Iris pigment epithelial cell (primary cell): ENCODE measurements at regions not wholly inside any gene's neighbourhood (a gene's known extent, or its start where the extent isn't known, plus 50 kb on each side); places are given as distances from the start of the nearest gene placed in this dataset.

Source experiments
- DNase-seq: peaks from one replicate; pipeline ENCODE4 v3.0.0-alpha.2; 2011; ENCODE audit warnings: low read depth

- DNase-seq, result no peak
Measured at GRCh38 chr14:99062216-99062615, 209.8 kb downstream of the BCL11B start.

DNA sequence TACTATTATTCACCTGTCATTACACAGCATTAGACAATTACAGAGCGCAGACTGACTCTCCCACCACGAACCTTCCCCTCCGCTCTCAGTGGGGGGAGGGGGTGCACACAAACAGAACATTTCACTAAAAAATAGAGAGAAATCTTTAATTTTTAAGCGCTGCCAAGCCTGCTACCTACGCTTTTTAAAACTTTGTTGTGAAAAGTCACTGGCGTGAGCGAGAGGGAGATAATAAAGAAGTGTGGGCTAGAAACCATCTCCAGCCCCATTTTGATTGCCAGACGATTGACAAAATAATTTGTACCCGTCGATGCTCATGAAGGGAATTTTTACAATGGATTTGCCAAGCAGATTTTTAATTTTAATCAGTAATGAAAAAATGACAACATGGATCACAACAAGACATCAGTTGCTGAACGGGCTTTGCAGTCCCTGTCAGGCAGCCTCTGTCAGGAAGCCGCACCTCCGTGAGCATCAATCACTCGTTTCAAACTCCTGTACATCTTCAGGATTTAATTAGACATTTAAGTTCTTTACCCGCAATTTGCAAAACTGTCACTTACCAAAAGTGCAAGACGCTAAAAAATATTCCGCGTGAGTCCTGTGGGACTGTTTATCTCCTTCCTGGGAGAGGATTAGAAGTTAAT lies 209.1 kb downstream of the BCL11B start:
- DNase-seq, result no peak

DNA sequence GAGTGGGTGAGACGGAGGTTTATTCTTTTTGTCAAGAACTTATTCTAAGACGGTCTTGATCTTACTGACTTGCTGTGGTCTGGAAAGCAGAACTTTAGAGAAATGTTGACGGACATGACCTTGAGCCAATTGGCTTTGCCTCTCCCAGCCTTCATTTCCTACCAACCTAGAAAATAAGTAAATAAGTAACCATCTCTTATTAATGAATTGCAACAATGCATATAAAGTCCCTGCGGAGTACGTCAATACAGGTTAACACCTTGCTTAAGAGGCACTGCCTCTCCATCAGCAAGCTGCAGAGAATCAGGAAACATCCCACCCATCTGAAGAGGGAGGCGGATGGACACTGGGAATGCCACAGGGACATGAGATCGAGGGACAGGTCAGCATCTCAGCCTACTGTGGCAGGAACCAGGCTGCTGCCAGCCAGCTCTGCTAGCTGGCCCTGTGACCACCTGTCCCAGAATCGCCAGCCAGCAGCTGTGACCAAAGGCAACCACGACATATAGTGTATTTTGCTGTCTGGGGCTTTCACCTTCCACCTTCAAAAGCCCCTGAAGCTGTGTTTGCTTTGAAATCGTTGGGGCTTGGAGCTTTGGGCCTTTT lies 208.3 kb downstream of the BCL11B start:
- DNase-seq, result no peak

GRCh38 chr14:99064262-99064954 lies 207.6 kb downstream of the BCL11B start:
- no peak for DNase-seq

DNA sequence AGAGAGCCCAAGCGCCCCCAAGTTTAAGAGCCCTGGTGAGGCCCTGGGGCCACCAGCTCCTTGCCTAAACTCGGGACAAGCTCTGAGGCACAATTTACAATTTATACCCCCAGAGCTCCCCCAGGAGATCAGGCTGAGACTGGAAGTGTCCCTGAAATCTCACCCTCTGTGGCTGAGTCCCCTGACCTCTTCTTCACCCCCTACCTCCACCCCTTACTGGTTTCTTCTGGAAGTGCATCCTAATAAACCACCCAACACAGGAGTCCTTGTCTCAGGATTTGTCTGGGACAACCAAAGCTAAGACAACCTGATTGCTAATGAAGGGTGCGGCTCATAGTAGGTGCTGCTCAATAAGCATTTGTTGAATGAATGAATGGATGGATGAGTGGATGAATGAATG lies 206.4 kb downstream of the BCL11B start:
- DNase-seq, result no peak

DNA sequence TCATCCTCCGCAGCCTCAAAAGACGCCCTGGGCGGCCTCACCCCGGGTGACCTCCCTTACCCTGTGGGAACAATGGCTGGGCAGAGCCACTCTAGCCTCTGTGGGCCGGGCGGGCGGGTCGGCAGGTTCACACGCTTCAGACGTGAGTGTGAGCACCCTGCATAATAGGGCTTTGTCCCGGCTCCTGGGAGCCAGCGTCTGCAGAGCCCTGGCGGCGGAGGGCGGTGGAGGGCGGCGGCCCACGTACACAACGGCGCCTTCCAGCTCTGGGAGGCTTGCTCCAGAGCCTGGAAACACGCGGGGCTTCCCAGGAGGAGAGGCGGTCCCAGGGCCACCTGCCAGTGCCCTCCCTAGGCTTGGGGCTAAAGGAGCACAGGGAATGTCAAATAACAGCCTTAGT lies 205.6 kb downstream of the BCL11B start:
- no peak for DNase-seq

GRCh38 chr14:99067141-99067920 lies 204.7 kb downstream of the BCL11B start:
- no peak for DNase-seq

- no peak for DNase-seq
Measured at GRCh38 chr14:99067927-99068326, 204.1 kb downstream of the BCL11B start.

- no peak for DNase-seq
Measured at GRCh38 chr14:99069946-99070345, 202.1 kb downstream of the BCL11B start.

DNA sequence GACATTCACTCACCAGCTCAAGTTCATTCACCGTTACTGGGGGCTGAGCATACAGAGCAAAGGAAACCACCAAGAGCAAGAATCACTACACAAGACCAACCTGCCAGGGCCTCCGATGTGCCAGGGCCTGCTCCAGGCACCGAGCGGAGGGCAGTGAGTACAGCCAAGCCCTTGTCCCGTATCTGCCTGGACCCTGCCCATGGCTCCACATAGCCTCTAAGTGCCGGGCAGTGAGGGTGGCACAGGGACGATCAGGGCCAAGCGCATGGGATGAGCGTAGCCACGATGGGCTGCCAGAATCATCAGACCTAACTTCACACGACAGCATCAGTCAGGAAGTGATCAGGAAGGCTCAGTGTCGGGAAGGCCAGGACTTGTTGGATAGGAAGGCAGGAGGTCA lies 199.6 kb downstream of the BCL11B start:
- DNase-seq, result no peak

GRCh38 chr14:99072956-99073355 lies 199.0 kb downstream of the BCL11B start:
- no peak for DNase-seq

- DNase-seq, result no peak
Measured at GRCh38 chr14:99073431-99073830, 198.6 kb downstream of the BCL11B start.

DNA sequence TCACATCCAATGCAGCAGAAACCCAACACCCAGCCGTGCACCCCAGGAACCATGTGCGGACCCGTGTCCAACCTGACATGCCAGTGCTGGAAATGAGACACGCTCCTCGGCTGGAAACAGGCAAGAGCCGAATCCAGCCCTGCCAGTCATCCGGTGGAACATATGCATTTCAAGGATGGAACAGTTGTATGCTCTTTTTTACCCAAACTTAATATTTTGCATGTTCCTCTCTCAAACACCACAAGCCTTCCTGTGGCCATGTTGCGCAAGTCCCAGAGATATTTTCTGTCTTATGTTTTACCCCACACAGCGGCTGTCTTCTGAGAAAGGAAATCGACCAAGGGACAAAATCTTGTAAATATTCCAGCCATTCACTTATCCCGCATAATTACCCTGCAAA lies 196.9 kb downstream of the BCL11B start:
- DNase-seq, result no peak

DNA sequence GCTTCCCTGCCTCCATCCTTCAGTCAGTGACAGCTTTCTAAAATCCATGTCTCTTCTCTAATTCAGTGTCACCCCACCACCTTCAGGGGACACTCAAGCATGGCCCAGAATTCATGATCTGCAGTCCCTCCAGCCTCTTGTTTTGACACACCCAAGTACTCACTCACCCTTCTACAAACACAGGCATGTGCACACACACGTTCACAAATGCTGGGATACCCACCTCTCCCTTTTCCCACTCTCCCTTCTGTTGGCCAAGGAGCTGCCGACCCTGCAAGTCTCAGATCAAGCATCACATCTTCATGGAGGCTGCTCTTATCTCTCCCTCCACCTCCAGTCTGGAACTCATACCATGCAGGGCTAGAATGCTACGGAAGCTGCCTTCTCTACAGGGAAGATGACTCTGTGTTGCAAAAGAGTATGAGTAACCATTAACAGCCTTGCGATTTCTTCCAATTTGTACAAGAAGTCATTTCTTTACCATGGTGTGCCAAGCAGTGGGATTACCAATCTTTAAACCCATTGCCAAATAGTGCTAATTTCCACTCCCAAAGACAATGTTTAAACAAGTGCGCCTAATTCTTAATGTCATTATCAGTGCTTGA lies 196.1 kb downstream of the BCL11B start:
- DNase-seq, result no peak

GRCh38 chr14:99077076-99077843 lies 194.7 kb downstream of the BCL11B start:
- no peak for DNase-seq

DNA sequence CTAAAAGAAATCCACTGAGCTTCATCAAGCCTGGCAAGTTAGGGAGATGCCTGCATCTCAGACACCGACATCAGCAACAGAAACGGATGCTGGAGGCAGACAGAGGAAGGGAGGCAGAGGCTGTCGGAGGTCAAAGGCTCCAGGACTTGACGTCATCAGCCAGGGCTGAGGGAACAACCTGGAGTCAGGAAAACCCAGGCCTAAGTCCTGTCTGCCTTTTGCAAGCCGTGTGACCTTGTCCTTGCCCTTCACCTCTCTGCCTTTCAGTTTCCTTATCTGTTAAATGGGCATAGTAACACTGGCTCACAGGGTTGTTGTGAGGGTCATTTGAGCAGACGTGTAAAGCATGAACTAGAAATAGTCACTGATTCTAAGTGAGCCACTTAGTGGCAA lies 194.2 kb downstream of the BCL11B start:
- DNase-seq, result no peak

DNA sequence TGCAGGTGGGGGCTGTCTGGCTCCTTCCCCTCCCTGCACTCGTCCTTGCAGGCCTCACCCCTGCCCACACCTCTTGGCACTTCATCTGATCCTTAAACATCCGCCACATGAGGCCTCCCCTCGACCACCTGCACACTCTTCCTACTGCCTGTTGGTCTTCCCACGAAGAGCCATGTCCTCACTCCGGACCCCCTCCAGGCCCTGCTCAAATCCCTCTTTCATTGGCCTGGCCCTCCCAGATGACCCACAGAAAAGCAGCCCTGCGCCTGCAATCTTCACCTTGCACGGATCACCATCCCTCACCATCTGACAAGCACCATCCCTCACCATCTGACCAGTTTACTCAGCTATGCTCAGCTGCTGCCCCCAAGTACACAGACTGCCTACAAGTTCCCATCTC lies 193.6 kb downstream of the BCL11B start:
- DNase-seq, result no peak

DNA sequence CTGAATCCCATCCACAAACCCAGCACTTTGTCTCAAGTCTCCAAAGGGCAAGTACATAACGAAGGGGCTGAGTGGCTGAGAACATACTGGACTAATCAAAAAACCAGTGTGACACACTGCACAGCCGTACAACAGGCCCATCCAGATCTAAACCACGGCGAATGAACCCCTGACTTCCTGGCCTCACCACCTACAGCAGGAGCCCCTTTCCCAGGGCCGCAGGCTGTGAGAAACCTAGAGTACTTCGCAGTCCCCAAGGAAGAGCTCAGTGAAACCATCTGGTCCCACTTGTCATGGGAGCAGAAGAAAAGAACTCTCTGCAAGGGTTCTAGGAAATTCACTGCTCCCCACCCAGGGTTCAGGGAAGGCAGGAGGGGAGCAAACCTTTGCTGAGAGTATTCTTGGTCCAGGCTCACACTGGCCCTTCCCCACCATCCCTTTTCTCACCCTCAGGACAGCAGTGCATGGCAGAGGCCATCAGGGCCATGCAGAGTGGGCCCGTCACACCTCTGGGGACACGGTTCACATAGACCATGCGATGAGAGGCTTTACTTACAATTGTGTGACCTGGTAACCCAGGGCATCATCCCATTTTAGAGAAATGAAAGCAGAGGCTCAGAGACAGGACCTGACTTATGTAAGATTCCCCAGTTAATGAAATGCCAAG lies 192.8 kb downstream of the BCL11B start:
- DNase-seq, result no peak

- DNase-seq, result no peak
Measured at GRCh38 chr14:99080306-99080705, 191.7 kb downstream of the BCL11B start.

- no peak for DNase-seq
Measured at GRCh38 chr14:99081156-99081765, 190.7 kb downstream of the BCL11B start.

DNA sequence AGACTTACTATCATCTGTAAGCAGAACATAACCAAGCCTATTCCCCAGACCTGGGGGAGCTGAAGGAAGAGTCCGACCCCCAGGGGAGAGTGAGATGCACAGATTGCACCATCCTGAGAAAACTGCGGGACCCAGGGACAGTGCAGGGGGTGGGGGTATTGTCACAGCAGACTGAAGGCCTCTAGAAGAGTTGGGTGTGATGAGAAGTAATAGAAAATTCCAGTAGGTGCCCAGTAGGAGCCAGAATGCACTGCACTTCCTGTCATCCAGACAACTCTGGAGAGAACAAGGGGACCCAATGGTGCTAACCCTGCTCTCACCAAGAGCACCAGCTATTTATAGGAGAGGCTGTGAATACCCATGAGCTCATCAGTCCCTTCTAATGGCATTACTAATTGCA lies 190.1 kb downstream of the BCL11B start:
- DNase-seq, result no peak
